GM12873 (cell line): ENCODE measurements at regions not wholly inside any gene's neighbourhood (a gene's known extent, or its start where the extent isn't known, plus 50 kb on each side); places are given as distances from the start of the nearest gene placed in this dataset.

ENCODE experiments used
- CTCF ChIP-seq: IDR thresholded peaks from 2 replicates; pipeline ENCODE4 v1.5.1; 2012; ENCODE audit warnings: low read depth, mild to moderate bottlenecking, moderate library complexity, low read length, control low read depth; ENCODE audit not compliant: insufficient read depth; ENCODE audit errors: missing control alignments

GRCh38 chr2:100743741-100744140 is 76.2 kb upstream of the NPAS2 start:
- no peak for TF ChIP-seq CTCF

GRCh38 chr2:100744184-100744583 is 75.8 kb upstream of the NPAS2 start:
- no peak for TF ChIP-seq CTCF

- TF ChIP-seq CTCF: no peak
Measured at GRCh38 chr2:100744589-100744988, 75.3 kb upstream of the NPAS2 start.

- TF ChIP-seq CTCF: no peak
Measured at GRCh38 chr2:100745604-100746003, 74.3 kb upstream of the NPAS2 start.

GRCh38 chr2:100747551-100747950 is 72.4 kb upstream of the NPAS2 start:
- no peak for TF ChIP-seq CTCF

GRCh38 chr2:100747996-100748615 is 71.8 kb upstream of the NPAS2 start:
- no peak for TF ChIP-seq CTCF

- no peak for TF ChIP-seq CTCF
Measured at GRCh38 chr2:100748673-100749072, 71.3 kb upstream of the NPAS2 start.
